Neural progenitor cell (in vitro differentiated cells): ENCODE measurements at regions not wholly inside any gene's neighbourhood (a gene's known extent, or its start where the extent isn't known, plus 50 kb on each side); places are given as distances from the start of the nearest gene placed in this dataset.

Experiments
- DNase-seq: peaks from one replicate; pipeline ENCODE4 v3.0.0-alpha.2; 2016; ENCODE audit warnings: low spot score
- H2AFZ ChIP-seq: fragments of 200-600 bp; sonication (generic); replicated peaks from 2 replicates; pipeline ENCODE4 v1.6.1; 2016; ENCODE audit warnings: antibody characterized with exemption
- H3F3A ChIP-seq: fragments of 200-600 bp; sonication (generic); 2 replicates; pipeline ENCODE4 v1.6.1; 2016; ENCODE audit warnings: antibody characterized with exemption, low read depth
- H3K27ac ChIP-seq: fragments of 200-600 bp; sonication (generic); 2 replicates; pipeline ENCODE4 v1.5.1; 2016; ENCODE audit warnings: mild to moderate bottlenecking
- H3K27me3 ChIP-seq: fragments of 200-600 bp; sonication (generic); 2 replicates; pipeline ENCODE4 v1.6.1; 2016; ENCODE audit warnings: mild to moderate bottlenecking, moderate library complexity
- H3K36me3 ChIP-seq: fragments of 200-600 bp; sonication (generic); 2 replicates; pipeline ENCODE4 v1.5.1; 2016
- H3K4me1 ChIP-seq: fragments of 200-600 bp; sonication (generic); 2 replicates; pipeline ENCODE4 v1.6.1; 2016; ENCODE audit warnings: mixed run types
- H3K4me2 ChIP-seq: fragments of 200-600 bp; sonication (generic); 2 replicates; pipeline ENCODE4 v1.6.1; 2016
- H3K4me3 ChIP-seq: fragments of 200-600 bp; sonication (generic); 2 replicates; pipeline ENCODE4 v1.5.1; 2016
- H3K79me2 ChIP-seq: fragments of 200-600 bp; sonication (generic); 2 replicates; pipeline ENCODE4 v1.6.1; 2016; ENCODE audit warnings: low read depth
- H3K9ac ChIP-seq: fragments of 200-600 bp; sonication (generic); 2 replicates; pipeline ENCODE4 v1.6.1; 2016
- H3K9me3 ChIP-seq: fragments of 200-600 bp; sonication (generic); 2 replicates; pipeline ENCODE4 v1.5.1; 2016; ENCODE audit warnings: low read depth
- H4K20me1 ChIP-seq: fragments of 200-600 bp; sonication (generic); 2 replicates; pipeline ENCODE4 v1.6.1; 2016; ENCODE audit warnings: low read depth
- H3K27ac Mint-ChIP-seq: 3 replicates; pipeline ENCODE4 v1.8.0; 2021; ENCODE audit warnings: mixed read lengths
- H3K27me3 Mint-ChIP-seq: 2 replicates; pipeline ENCODE4 v1.8.0; 2022; ENCODE audit warnings: low read depth, mild to moderate bottlenecking, inconsistent platforms, moderate library complexity, mixed read lengths; ENCODE audit not compliant: insufficient read depth
- H3K36me3 Mint-ChIP-seq: 3 replicates; pipeline ENCODE4 v1.8.0; 2021; ENCODE audit warnings: mixed read lengths
- H3K4me1 Mint-ChIP-seq: 3 replicates; pipeline ENCODE4 v1.8.0; 2021; ENCODE audit warnings: mixed read lengths
- H3K4me3 Mint-ChIP-seq: 3 replicates; pipeline ENCODE4 v1.8.0; 2021; ENCODE audit warnings: mild to moderate bottlenecking, moderate library complexity, mixed read lengths
- H3K9me3 Mint-ChIP-seq: 3 replicates; pipeline ENCODE4 v1.8.0; 2020; ENCODE audit warnings: mixed read lengths
- CTCF ChIP-seq: fragments of 200-600 bp; sonication (generic); IDR thresholded peaks from 2 replicates; pipeline ENCODE4 v1.5.1; 2017; ENCODE audit warnings: antibody characterized with exemption, mild to moderate bottlenecking
- EZH2 ChIP-seq: fragments of 200-600 bp; sonication (generic); IDR thresholded peaks from 2 replicates; pipeline ENCODE4 v1.6.1; 2017; ENCODE audit warnings: antibody characterized with exemption, mild to moderate bottlenecking, moderate library complexity
- EZH2phosphoT487 ChIP-seq: fragments of 200-600 bp; sonication (generic); IDR thresholded peaks from 2 replicates; pipeline ENCODE4 v1.6.1; 2017; ENCODE audit warnings: antibody characterized with exemption

GRCh38 chr4:41366911-41367517 is 110.3 kb downstream of the UCHL1 start:
- no peak overlapping the region for H3K4me2 ChIP-seq
- H3K9me3 ChIP-seq, result no peaks in the 10 kb centered on the region
- peaks cover 17% of the 10 kb centered on the region for H3K4me1 Mint-ChIP-seq
- no peak overlapping the region for H3K27ac ChIP-seq
- DNase-seq, result no peak
- no peak overlapping the region for H3K27ac Mint-ChIP-seq
- H3K27me3 ChIP-seq, result peaks cover 24% of the 10 kb centered on the region
- peaks cover 4% of the 10 kb centered on the region for H3K79me2 ChIP-seq
- no peak overlapping the region for H2AFZ ChIP-seq
- no peaks in the 10 kb centered on the region for H3K9me3 Mint-ChIP-seq
- no peak overlapping the region for H3K4me3 Mint-ChIP-seq
- H3K4me1 ChIP-seq, result peaks cover 29% of the 10 kb centered on the region
- no peaks in the 10 kb centered on the region for H3K36me3 Mint-ChIP-seq
- H3K36me3 ChIP-seq, result no peaks in the 10 kb centered on the region
- no peak overlapping the region for H3K9ac ChIP-seq
- peaks cover 10% of the 10 kb centered on the region for H3K27me3 Mint-ChIP-seq
- TF ChIP-seq CTCF (no peak), EZH2phosphoT487 (no peak), EZH2 (no peak)
- no peak overlapping the region for H3K4me3 ChIP-seq
- H3F3A ChIP-seq, result peaks cover 23% of the 10 kb centered on the region
- peaks cover 9% of the 10 kb centered on the region for H4K20me1 ChIP-seq

- no peaks in the 10 kb centered on the region for H3K27me3 ChIP-seq
- H3K79me2 ChIP-seq, result peaks cover 4% of the 10 kb centered on the region
- Mint-ChIP-seq H3K4me3 (no peak overlapping the region), H3K27ac (no peak overlapping the region), H3K36me3 (no peaks in the 10 kb centered on the region), H3K9me3 (no peaks in the 10 kb centered on the region), H3K27me3 (peaks cover 2% of the 10 kb centered on the region), H3K4me1 (no peaks in the 10 kb centered on the region)
- H3K4me3 ChIP-seq, result no peak overlapping the region
- no peaks in the 10 kb centered on the region for H3F3A ChIP-seq
- no peak overlapping the region for H2AFZ ChIP-seq
- no peak for DNase-seq
- no peak overlapping the region for H3K4me2 ChIP-seq
- no peak overlapping the region for H3K9ac ChIP-seq
- H3K4me1 ChIP-seq, result peaks cover 8% of the 10 kb centered on the region
- TF ChIP-seq EZH2phosphoT487, result no peak
- TF ChIP-seq EZH2, result no peak
- TF ChIP-seq CTCF, result no peak
- H3K9me3 ChIP-seq, result no peaks in the 10 kb centered on the region
- no peaks in the 10 kb centered on the region for H3K36me3 ChIP-seq
- no peaks in the 10 kb centered on the region for H4K20me1 ChIP-seq
- no peak overlapping the region for H3K27ac ChIP-seq
Observed at GRCh38 chr4:41369680-41370079, 113.0 kb downstream of the UCHL1 start.

GRCh38 chr4:41373221-41373620 is 116.5 kb downstream of the UCHL1 start:
- Mint-ChIP-seq H3K9me3 (no peaks in the 10 kb centered on the region), H3K27ac (no peak overlapping the region), H3K27me3 (peaks cover 2% of the 10 kb centered on the region), H3K4me3 (no peak overlapping the region), H3K4me1 (no peaks in the 10 kb centered on the region), H3K36me3 (no peaks in the 10 kb centered on the region)
- Histone ChIP-seq H3K27ac (no peak overlapping the region), H3F3A (no peaks in the 10 kb centered on the region), H2AFZ (no peak overlapping the region), H3K9ac (no peak overlapping the region), H3K36me3 (no peaks in the 10 kb centered on the region), H3K9me3 (no peaks in the 10 kb centered on the region), H3K4me1 (no peaks in the 10 kb centered on the region), H3K4me3 (no peak overlapping the region), H3K27me3 (no peaks in the 10 kb centered on the region), H3K79me2 (no peaks in the 10 kb centered on the region), H4K20me1 (no peaks in the 10 kb centered on the region), H3K4me2 (no peak overlapping the region)
- TF ChIP-seq CTCF (no peak), EZH2 (no peak), EZH2phosphoT487 (no peak)
- DNase-seq, result no peak
